Activated CD8-positive, alpha-beta T cell treated with anti-CD3 and anti-CD28 coated beads for 36 hours (primary cell): ENCODE measurements at regions not wholly inside any gene's neighbourhood (a gene's known extent, or its start where the extent isn't known, plus 50 kb on each side); places are given as distances from the start of the nearest gene placed in this dataset.

Experiments used
- ATAC-seq: fragments of 200-7000 bp; cut with Tn5 transposase; one replicate; pipeline ENCODE4 v1.10.0; 2021; ENCODE audit warnings: mild to moderate bottlenecking, moderate library complexity
- CTCF ChIA-PET: fragments of 350-600 bp; sonication (Branson Sonifier 250); formaldehyde crosslinking; loops from one replicate; lab custom pipeline; 2021; ENCODE audit warnings: antibody characterized with exemption; lab: Charles Lee
- POLR2A ChIA-PET: fragments of 350-600 bp; sonication (Branson Sonifier 250); formaldehyde crosslinking; loops from one replicate; lab custom pipeline; 2021; ENCODE audit warnings: antibody characterized with exemption; lab: Charles Lee
- DNase-seq: peaks from one replicate; pipeline ENCODE4 v3.0.0-alpha.2; 2020
- H3K27ac Mint-ChIP-seq: one replicate; pipeline ENCODE4 v1.8.0; 2021; ENCODE audit warnings: mild to moderate bottlenecking, mixed read lengths
- H3K27me3 Mint-ChIP-seq: one replicate; pipeline ENCODE4 v1.8.0; 2021; ENCODE audit warnings: mixed read lengths
- H3K36me3 Mint-ChIP-seq: one replicate; pipeline ENCODE4 v1.8.0; 2021; ENCODE audit warnings: low read depth, mixed read lengths
- H3K4me1 Mint-ChIP-seq: one replicate; pipeline ENCODE4 v1.8.0; 2021; ENCODE audit warnings: low read depth, mixed read lengths
- H3K4me3 Mint-ChIP-seq: one replicate; pipeline ENCODE4 v1.8.0; 2021; ENCODE audit warnings: mild to moderate bottlenecking, moderate library complexity, mixed read lengths
- H3K9me3 Mint-ChIP-seq: one replicate; pipeline ENCODE4 v1.8.0; 2021; ENCODE audit warnings: mixed read lengths
- intact Hi-C: fragments of 100-400 bp; cut with micrococcal nuclease; formaldehyde crosslinking; loops from one replicate; pipeline ENCODE4 v1.10.0; 2022
- TF ChIP-seq, protein P1 (sequence below): fragments of 200-600 bp; IDR thresholded peaks from one replicate; pipeline ENCODE4 v1.8.0; 2022; ENCODE audit warnings: antibody characterized with exemption, mild to moderate bottlenecking

DNA sequence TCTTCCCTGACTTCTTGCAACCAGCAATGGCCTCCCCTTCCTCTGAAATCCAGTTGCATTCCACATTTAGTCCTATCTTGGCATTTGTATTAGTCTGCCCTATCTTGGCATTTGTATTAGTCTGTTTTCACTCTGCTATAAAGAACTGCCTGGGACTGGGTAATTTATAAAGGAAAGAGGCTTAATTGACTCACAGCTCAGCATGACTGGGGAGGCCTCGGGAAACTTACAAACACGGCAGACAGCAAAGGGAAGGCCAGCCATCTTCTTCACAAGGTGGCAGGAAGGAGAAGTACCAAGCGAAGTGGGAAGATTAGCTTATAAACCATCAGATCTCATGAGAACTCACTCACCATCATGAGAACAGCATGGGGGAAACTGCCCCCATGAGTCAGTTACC is 234.5 kb upstream of the COPS8 start:
- no peak for ATAC-seq
- POLR2A ChIA-PET: no interaction called here
- DNase-seq: no peak
- Mint-ChIP-seq H3K9me3 (peaks cover 1% of the 10 kb centered on the region), H3K36me3 (no peaks in the 10 kb centered on the region), H3K4me1 (no peaks in the 10 kb centered on the region), H3K27ac (no peak overlapping the region), H3K4me3 (no peak overlapping the region), H3K27me3 (peaks cover 3% of the 10 kb centered on the region)
- intact Hi-C loops: no loop called here
- TF ChIP-seq, protein P1, sequence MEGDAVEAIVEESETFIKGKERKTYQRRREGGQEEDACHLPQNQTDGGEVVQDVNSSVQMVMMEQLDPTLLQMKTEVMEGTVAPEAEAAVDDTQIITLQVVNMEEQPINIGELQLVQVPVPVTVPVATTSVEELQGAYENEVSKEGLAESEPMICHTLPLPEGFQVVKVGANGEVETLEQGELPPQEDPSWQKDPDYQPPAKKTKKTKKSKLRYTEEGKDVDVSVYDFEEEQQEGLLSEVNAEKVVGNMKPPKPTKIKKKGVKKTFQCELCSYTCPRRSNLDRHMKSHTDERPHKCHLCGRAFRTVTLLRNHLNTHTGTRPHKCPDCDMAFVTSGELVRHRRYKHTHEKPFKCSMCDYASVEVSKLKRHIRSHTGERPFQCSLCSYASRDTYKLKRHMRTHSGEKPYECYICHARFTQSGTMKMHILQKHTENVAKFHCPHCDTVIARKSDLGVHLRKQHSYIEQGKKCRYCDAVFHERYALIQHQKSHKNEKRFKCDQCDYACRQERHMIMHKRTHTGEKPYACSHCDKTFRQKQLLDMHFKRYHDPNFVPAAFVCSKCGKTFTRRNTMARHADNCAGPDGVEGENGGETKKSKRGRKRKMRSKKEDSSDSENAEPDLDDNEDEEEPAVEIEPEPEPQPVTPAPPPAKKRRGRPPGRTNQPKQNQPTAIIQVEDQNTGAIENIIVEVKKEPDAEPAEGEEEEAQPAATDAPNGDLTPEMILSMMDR: no peak
- CTCF ChIA-PET: no interaction called here

DNA sequence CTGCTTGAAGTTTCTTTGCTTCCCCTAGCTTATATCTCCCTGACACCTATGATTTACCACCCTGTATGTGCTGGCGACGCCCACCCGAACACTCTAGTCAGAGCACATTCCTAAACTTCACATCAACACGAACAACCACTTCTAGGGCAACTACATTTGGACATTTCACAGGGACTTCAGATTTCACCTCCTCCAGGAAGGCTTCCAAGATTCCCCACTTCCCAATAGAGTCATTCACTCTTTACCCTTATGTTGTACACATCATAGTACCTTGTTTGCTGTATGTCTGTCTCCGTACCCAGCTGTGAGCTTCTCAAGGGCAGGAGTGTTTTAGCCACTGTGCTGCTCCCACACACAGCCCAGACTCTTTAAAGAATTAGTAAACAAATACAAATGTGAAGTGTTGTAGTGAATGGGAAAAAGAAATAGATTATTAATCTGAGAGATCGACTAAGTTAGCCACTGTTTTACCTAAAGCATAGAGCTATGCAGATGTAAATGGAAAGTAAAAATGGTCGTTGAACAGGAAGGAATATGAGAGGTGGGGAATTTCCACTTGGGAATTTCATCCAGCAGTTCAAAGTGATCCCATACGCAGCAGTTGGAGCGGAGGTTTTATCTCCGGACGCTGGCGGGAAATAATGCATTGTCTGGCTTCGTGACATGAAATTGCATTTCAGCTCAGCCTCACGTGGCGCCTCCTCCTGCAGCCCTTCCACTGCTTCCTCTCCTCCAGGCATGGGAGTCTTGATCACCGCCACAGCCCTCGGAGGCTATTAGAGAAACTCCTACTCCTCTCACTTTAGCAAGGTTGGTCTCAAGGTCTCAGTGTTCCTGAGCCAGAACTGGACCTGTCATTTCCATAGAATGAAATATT is 233.4 kb upstream of the COPS8 start:
- CTCF ChIA-PET: no interaction called here
- no peak for ATAC-seq

DNA sequence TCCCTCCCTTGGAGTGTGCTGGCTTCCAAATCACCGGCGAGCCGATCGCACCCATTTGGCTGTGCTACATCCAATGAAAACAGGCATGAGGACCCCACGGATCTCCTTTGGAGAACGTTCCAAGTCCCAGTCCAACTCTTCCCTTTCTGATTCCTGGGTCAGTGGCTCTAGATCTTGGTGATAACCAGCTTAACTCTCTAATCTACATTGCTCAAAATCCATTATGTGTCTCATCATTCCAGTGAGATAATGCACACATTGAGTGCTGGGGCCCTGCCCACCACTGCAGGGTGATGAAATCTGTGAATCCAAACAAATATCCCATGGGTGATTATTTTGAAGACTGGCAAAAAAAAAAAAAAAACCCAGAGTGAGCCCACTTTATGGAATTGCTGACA is 232.7 kb upstream of the COPS8 start:
- TF ChIP-seq, protein P1: no peak
- H3K4me1 Mint-ChIP-seq: no peaks in the 10 kb centered on the region
- ChIA-PET POLR2A (no interaction called here), CTCF (no interaction called here)
- intact Hi-C loops: no loop called here
- DNase-seq (no peak), ATAC-seq (no peak)
- no peaks in the 10 kb centered on the region for H3K36me3 Mint-ChIP-seq
- peaks cover 1% of the 10 kb centered on the region for H3K27me3 Mint-ChIP-seq
- H3K4me3 Mint-ChIP-seq: no peak overlapping the region
- peaks cover 1% of the 10 kb centered on the region for H3K9me3 Mint-ChIP-seq
- no peak overlapping the region for H3K27ac Mint-ChIP-seq

More for the DNA sequence above, 233.4 kb upstream of the COPS8 start:
- intact Hi-C loops: no loop called here
- POLR2A ChIA-PET: interaction anchor here (0.6 kb wide), 1 partner anchor 127 kb away, joined by 5 read pairs; no protein-coding TSS in a partner anchor
- Mint-ChIP-seq H3K4me3 (no peak overlapping the region), H3K27me3 (peaks cover 1% of the 10 kb centered on the region), H3K4me1 (no peaks in the 10 kb centered on the region), H3K27ac (no peak overlapping the region), H3K36me3 (no peaks in the 10 kb centered on the region), H3K9me3 (peaks cover 1% of the 10 kb centered on the region)
- no peak for DNase-seq
- TF ChIP-seq, protein P1: no peak

DNA sequence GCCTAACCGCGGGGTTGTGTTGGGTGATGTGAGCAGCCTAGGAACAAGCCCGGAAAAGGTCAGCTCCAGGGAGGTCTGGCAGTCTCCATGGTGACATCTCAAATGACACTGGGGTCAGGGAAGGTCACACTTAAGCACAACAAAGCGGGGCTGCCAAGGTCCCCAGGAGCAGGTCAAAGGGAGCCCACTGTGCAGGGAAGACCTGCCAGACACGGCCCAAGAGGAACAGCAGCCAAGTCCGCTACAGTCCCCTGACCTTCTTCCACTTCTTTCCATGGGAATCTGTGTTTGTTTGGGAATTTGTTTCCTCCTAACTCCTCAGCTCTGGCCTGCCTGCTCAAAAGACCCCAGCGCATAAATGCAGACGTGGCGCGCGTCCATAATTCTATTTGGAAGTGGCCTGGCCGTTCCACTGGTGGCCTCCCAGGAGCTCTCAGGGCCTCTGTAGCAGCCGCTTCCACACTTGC is 232.1 kb upstream of the COPS8 start:
- ATAC-seq (no peak), DNase-seq (no peak)
- H3K27me3 Mint-ChIP-seq: peaks cover 1% of the 10 kb centered on the region
- no peaks in the 10 kb centered on the region for H3K36me3 Mint-ChIP-seq
- no peak overlapping the region for H3K27ac Mint-ChIP-seq
- CTCF ChIA-PET: no interaction called here
- no peak overlapping the region for H3K4me3 Mint-ChIP-seq
- intact Hi-C loops: no loop called here
- POLR2A ChIA-PET: no interaction called here
- TF ChIP-seq, protein P1: no peak
- H3K9me3 Mint-ChIP-seq: peaks cover 1% of the 10 kb centered on the region
- H3K4me1 Mint-ChIP-seq: no peaks in the 10 kb centered on the region

DNA sequence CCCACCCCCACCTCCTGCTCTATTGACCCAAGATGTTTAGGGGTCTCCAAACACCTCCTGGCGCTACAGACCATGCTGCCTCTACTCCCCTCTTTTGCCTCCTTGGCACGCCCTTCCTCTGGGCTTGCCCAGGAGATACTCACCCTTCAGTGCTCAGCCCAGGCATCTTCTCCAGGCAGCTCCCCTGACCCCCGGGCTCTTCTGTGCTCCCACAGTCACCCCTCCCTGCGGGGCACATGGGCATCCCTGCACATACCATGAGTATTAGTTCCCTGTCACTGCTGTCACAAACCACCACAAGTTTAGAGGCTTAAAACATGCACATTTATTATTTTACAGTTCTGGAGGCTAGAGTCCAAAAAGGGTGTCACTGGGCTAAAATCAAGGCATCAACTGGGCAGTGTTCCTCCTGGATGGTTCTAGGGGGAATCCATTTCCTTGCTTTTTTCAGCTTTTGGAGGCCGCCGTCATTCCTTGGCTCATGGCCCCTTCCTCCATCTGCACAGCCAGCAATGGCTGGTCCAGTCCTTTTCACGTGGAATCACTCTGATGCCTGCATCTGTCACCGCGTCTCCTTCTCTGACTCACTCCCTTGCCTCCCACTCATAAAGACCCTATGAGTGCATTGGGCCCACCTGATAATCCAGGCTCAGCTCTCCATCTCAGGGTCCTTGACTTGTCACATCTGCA is 230.4 kb upstream of the COPS8 start:
- Mint-ChIP-seq H3K4me1 (no peaks in the 10 kb centered on the region), H3K36me3 (no peaks in the 10 kb centered on the region), H3K27me3 (peaks cover 1% of the 10 kb centered on the region), H3K27ac (no peak overlapping the region), H3K9me3 (peaks cover 1% of the 10 kb centered on the region), H3K4me3 (no peak overlapping the region)
- DNase-seq (no peak), ATAC-seq (no peak)
- intact Hi-C loops: no loop called here
- CTCF ChIA-PET: no interaction called here
- POLR2A ChIA-PET: no interaction called here
- TF ChIP-seq, protein P1: no peak
